ENCODE measurements at regions not wholly inside any gene's neighbourhood (a gene's known extent, or its start where the extent isn't known, plus 50 kb on each side); places are given as distances from the start of the nearest gene placed in this dataset.

GRCh38 chr1:14362331-14362730, 236.2 kb upstream of the KAZN start (continued):
- TF ChIP-seq ZNF788 (CRISPR knock-in tag; IDR thresholded peaks at IDR 0.05; ENCODE audit: borderline replicate concordance) = no peak
- TF ChIP-seq HNF4A (CRISPR knock-in tag; IDR thresholded peaks at IDR 0.05) = no peak
- no peak for TF ChIP-seq ZBTB8A (CRISPR knock-in tag; IDR thresholded peaks at IDR 0.05; ENCODE audit: borderline replicate concordance, low read depth)
- TF ChIP-seq FOXA3 (CRISPR knock-in tag; IDR thresholded peaks at IDR 0.05) = no peak

DNA sequence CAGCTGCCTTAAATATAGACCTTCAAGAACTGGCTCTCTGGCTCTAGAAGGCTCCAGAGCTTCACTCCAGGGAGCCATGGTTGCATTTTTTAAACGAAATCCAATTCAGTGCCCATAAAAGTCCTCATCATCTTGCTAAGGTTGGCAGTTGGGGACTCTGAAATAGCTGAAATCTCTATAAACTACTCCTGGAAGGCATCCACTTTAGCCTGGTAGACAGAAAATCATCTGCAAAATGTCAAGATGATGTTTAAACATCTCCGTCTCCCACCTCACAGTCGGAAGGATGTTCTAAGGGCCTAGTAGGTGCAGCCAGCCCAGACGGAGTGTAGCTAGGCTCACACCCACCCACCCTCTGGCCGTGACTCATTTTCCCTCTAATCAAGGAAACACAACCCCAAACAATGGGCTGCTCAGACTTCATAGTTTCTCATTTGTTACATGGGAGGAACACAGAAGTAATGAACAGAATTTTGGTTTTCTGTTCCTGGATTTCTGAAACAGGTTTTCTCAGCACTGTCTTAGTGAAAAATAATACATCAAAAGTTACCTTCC, 235.4 kb upstream of the KAZN start:
- CTCF ChIA-PET (ENCODE audit: low intra/inter-chr PET ratio, low total read pairs) = no interaction called here
- Histone ChIP-seq H3K27ac (ENCODE audit: extremely low read length, insufficient read depth, low read length) (no peak overlapping the region), H2AFZ (ENCODE audit: low read length) (no peak overlapping the region), H3K4me3 (replicated peaks in 1 of 3; ENCODE audit: insufficient read depth in 1 of 3, low read depth in 2 of 3, low read length in 3 of 3) (no peak overlapping the region), H4K20me1 (ENCODE audit: insufficient read depth, low read length) (no peaks in the 10 kb centered on the region), H3K9me3 (ENCODE audit: low read length) (peaks cover 8% of the 10 kb centered on the region; the same call in 1 of the 2 replicates), H3K9ac (ENCODE audit: insufficient read depth, low read depth, low read length) (no peak overlapping the region), H3K36me3 (replicated peaks in 1 of 2; ENCODE audit: control insufficient read depth in 1 of 2, insufficient read depth in 2 of 2, low read length in 2 of 2) (no peaks in the 10 kb centered on the region), H3K4me1 (ENCODE audit: insufficient read depth, low read length) (no peaks in the 10 kb centered on the region), H3K27me3 (ENCODE audit: control insufficient read depth in 1 of 2, insufficient read depth in 2 of 2, low read length in 2 of 2) (peaks cover 2 to 6% of the 10 kb centered on the region in 2 experiments; a peak in 3 of 5 replicates), H3K79me2 (ENCODE audit: insufficient read depth, low read length) (no peaks in the 10 kb centered on the region), H3K4me2 (ENCODE audit: low read depth, low read length) (no peak overlapping the region)
- no peak for ATAC-seq
- in situ Hi-C loops (cut with HindIII; ENCODE audit: extremely low pct_ligation_motif_present, low pct_unique_long_range_greater_than_20kb) = no loop called here
- WGBS (ENCODE audit: low lambda C conversion rate) = 23% methylated on average over 5 of the region's 5 CpGs
- no peak for DNase-seq (ENCODE audit: low spot score)
- no peak for FAIRE-seq
- intact Hi-C loops (cut with micrococcal nuclease; ENCODE audit: unreplicated experiment) = no loop called here
- TF ChIP-seq RNF219 (CRISPR knock-in tag; IDR thresholded peaks at IDR 0.05) (no peak), ZMYM3 (CRISPR knock-in tag; IDR thresholded peaks at IDR 0.05) (no peak), PAWR (CRISPR knock-in tag; IDR thresholded peaks at IDR 0.05; ENCODE audit: borderline replicate concordance) (no peak), ZFP36L2 (CRISPR knock-in tag; IDR thresholded peaks at IDR 0.05) (no peak), ZNF746 (CRISPR knock-in tag; IDR thresholded peaks at IDR 0.05) (no peak), MEIS2 (CRISPR knock-in tag; IDR thresholded peaks at IDR 0.05) (no peak), BCL6 (CRISPR knock-in tag; IDR thresholded peaks at IDR 0.05) (no peak), ZMYM4 (CRISPR knock-in tag; IDR thresholded peaks at IDR 0.05) (no peak)
- TF ChIP-seq, protein P1, sequence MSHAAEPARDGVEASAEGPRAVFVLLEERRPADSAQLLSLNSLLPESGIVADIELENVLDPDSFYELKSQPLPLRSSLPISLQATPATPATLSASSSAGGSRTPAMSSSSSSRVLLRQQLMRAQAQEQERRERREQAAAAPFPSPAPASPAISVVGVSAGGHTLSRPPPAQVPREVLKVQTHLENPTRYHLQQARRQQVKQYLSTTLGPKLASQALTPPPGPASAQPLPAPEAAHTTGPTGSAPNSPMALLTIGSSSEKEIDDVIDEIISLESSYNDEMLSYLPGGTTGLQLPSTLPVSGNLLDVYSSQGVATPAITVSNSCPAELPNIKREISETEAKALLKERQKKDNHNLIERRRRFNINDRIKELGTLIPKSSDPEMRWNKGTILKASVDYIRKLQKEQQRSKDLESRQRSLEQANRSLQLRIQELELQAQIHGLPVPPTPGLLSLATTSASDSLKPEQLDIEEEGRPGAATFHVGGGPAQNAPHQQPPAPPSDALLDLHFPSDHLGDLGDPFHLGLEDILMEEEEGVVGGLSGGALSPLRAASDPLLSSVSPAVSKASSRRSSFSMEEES (CRISPR knock-in tag; IDR thresholded peaks at IDR 0.05) = no peak
- BruUV-seq (replicated peaks) = no TSS peak
- POLR2A ChIA-PET = no interaction called here
